ENCODE measurements at regions not wholly inside any gene's neighbourhood (a gene's known extent, or its start where the extent isn't known, plus 50 kb on each side); places are given as distances from the start of the nearest gene placed in this dataset.

- no peak for TF ChIP-seq EP300 (IDR thresholded peaks at IDR 0.05; ENCODE audit: borderline replicate concordance)
- no peak for TF ChIP-seq CREB1 (IDR thresholded peaks at IDR 0.05; ENCODE audit: low read depth)
- no peak for TF ChIP-seq USF1 (IDR thresholded peaks at IDR 0.05)
- no peak for TF ChIP-seq CEBPB (IDR thresholded peaks at IDR 0.05)
- TF ChIP-seq REST (IDR thresholded peaks at IDR 0.05; ENCODE audit: low read depth) = no peak
- TF ChIP-seq RAD21 (IDR thresholded peaks at IDR 0.05; ENCODE audit: low read depth) = no peak
- TF ChIP-seq TAF1 (IDR thresholded peaks at IDR 0.05; ENCODE audit: low read depth) = no peak
- no peak for TF ChIP-seq YY1 (IDR thresholded peaks at IDR 0.05; ENCODE audit: low read depth)
- TF ChIP-seq MAX (IDR thresholded peaks at IDR 0.05) = no peak
- TF ChIP-seq FOXM1 (IDR thresholded peaks at IDR 0.05; ENCODE audit: borderline replicate concordance, low read depth) = no peak
Measured at GRCh38 chr10:10295537-10295936, 722.1 kb upstream of the CELF2 start.
